Lower leg skin (tissue), 3 donors: ENCODE measurements at regions not wholly inside any gene's neighbourhood (a gene's known extent, or its start where the extent isn't known, plus 50 kb on each side); places are given as distances from the start of the nearest gene placed in this dataset.

Experiments used
- POLR2A ChIP-seq, 2 donors: fragments of 450-650 bp; IDR thresholded peaks; one replicate each; pipeline ENCODE4 v1.6.1; 2016 to 2017; ENCODE audit warnings: antibody characterized with exemption in 2 of 2, mild to moderate bottlenecking in 1 of 2, moderate library complexity in 1 of 2
- TF ChIP-seq, protein P1 (sequence below), 3 donors: fragments of 450-650 bp; IDR thresholded peaks; one replicate each; pipeline ENCODE4 v1.5.1; 2016; ENCODE audit warnings: antibody characterized with exemption in 3 of 3, mild to moderate bottlenecking in 3 of 3, moderate library complexity in 2 of 3

DNA sequence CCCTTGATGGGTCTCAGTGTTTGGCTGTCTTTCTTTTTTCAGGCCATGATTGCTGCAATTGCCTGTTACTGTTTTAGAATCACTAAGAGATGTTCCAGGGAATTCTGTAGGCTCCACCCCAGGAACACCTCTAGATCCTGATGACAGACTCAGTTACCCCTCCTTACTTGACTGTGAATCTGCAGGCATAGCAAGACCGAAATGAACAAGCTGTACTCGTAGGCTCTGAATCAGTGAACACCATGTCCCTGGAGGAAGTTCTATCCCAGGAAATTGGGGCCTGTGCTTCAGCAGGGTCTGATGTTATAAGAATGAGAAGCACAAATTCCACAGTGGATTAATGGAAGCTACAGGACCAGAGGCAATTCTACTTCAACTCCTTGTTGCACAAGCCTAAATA lies 148.6 kb downstream of the COPS8 start:
- TF ChIP-seq, protein P1, sequence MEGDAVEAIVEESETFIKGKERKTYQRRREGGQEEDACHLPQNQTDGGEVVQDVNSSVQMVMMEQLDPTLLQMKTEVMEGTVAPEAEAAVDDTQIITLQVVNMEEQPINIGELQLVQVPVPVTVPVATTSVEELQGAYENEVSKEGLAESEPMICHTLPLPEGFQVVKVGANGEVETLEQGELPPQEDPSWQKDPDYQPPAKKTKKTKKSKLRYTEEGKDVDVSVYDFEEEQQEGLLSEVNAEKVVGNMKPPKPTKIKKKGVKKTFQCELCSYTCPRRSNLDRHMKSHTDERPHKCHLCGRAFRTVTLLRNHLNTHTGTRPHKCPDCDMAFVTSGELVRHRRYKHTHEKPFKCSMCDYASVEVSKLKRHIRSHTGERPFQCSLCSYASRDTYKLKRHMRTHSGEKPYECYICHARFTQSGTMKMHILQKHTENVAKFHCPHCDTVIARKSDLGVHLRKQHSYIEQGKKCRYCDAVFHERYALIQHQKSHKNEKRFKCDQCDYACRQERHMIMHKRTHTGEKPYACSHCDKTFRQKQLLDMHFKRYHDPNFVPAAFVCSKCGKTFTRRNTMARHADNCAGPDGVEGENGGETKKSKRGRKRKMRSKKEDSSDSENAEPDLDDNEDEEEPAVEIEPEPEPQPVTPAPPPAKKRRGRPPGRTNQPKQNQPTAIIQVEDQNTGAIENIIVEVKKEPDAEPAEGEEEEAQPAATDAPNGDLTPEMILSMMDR (IDR thresholded peaks at IDR 0.05), result no peak
- no peak for TF ChIP-seq POLR2A (IDR thresholded peaks at IDR 0.05)
